GM20000 (cell line): ENCODE measurements at regions not wholly inside any gene's neighbourhood (a gene's known extent, or its start where the extent isn't known, plus 50 kb on each side); places are given as distances from the start of the nearest gene placed in this dataset.

Source experiments
- DNase-seq: peaks from one replicate; pipeline ENCODE4 v3.0.0; 2012; ENCODE audit warnings: low spot score
- TF ChIP-seq, protein P1 (sequence below): IDR thresholded peaks from 2 replicates; pipeline ENCODE4 v1.5.1; 2012; ENCODE audit warnings: mild to moderate bottlenecking, control low read depth; ENCODE audit errors: extremely low read depth, missing control alignments

- TF ChIP-seq, protein P1, sequence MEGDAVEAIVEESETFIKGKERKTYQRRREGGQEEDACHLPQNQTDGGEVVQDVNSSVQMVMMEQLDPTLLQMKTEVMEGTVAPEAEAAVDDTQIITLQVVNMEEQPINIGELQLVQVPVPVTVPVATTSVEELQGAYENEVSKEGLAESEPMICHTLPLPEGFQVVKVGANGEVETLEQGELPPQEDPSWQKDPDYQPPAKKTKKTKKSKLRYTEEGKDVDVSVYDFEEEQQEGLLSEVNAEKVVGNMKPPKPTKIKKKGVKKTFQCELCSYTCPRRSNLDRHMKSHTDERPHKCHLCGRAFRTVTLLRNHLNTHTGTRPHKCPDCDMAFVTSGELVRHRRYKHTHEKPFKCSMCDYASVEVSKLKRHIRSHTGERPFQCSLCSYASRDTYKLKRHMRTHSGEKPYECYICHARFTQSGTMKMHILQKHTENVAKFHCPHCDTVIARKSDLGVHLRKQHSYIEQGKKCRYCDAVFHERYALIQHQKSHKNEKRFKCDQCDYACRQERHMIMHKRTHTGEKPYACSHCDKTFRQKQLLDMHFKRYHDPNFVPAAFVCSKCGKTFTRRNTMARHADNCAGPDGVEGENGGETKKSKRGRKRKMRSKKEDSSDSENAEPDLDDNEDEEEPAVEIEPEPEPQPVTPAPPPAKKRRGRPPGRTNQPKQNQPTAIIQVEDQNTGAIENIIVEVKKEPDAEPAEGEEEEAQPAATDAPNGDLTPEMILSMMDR: no peak
- DNase-seq: no peak
Observed at GRCh38 chr6:4676016-4676415, 100.2 kb upstream of the CDYL start.

GRCh38 chr6:4675121-4675520, 101.1 kb upstream of the CDYL start:
- TF ChIP-seq, protein P1: no peak
- DNase-seq: no peak

GRCh38 chr6:4673861-4674260, 102.3 kb upstream of the CDYL start:
- no peak for DNase-seq
- TF ChIP-seq, protein P1: no peak

DNA sequence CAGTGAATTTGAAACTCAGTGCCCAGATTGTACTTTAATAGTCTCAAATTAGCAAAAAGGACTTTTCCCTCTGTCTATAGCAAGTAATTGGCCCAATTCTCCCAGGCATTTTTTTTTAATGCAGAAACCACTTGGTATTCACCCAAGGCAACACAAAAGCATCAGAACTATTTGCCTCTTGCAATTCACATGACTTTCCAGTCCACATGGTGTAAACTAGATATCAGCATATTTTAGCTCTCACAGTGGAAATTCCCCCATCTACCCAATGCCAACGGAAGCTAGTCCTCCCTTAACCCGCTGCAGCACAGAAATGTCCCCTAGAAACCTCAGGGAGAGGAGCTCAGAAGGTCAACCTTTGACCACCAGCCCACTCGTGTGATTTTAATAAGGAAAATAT, 103.4 kb upstream of the CDYL start:
- DNase-seq: no peak
- TF ChIP-seq, protein P1: no peak

DNA sequence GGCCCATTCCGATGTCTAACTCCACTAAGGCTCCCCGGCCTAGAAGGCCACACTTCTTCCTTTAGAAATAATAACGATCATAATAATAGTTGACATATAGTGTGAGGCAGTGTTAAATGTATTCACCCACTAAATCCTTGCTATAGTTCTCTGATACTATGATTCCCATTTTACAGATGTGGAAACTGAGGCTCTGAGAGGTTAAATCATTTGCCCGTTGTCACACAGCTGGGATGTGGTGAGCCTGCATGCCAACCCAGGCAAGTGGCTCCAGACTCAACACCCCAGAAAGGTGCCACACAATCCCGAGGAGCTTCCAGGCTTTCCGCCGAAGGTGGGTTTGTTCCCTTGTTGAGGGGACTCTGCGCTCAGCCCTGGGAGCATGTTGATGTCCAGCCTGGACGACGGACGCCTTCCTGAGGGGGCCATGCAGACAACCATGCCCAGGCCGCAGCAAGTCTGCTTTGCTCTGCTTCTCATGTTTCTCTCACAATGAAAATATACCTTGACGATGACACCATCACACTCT, 104.6 kb upstream of the CDYL start:
- no peak for DNase-seq
- TF ChIP-seq, protein P1: no peak

- DNase-seq: no peak
Observed at GRCh38 chr6:4670824-4671409, 105.3 kb upstream of the CDYL start.

DNA sequence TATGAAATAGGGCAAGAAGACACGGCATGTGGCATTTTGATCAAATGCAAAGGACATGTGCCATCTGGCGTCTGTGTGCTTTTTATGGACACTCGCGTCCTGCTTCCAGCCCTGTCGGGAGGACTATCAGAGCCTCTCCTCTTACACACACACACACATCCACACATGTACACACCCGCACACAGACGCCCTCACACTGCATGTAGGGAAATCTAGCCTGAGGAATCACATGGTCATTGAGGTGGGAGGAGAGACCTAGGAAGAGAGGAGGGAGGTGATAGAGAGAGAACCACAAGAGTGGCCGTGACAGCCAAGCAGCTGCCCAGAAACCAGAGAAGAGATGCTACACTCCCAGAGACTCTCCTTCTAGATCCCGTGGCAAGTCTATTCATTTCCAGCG, 105.9 kb upstream of the CDYL start:
- DNase-seq: no peak
- TF ChIP-seq, protein P1: no peak

More at GRCh38 chr6:4670824-4671409, 105.3 kb upstream of the CDYL start:
- TF ChIP-seq, protein P1: no peak
